ENCODE measurements at regions not wholly inside any gene's neighbourhood (a gene's known extent, or its start where the extent isn't known, plus 50 kb on each side); places are given as distances from the start of the nearest gene placed in this dataset.

DNA sequence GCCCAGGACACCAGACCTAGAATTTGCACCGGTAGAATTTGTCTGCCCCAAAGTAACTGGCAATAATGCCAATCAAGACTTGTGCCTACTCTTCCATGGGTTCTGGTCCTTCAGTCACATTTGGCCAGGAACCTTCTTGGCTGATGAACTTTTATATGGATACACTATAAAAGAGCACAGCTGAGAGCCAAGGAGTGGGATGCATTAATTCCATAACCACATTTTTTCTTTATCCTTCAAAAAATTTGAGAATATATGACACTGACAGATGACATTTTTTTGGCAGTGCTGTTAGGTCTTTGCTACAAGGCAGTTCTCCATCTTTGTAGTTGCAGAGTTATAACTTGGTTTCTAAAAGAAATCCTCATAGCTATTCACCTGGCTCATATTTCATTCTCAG lies 129.2 kb upstream of the HDAC9 start:
- TF ChIP-seq MXI1 (IDR thresholded peaks at IDR 0.05; ENCODE audit: borderline replicate concordance, low read depth, low read length), result no peak
- TF ChIP-seq, protein P1, sequence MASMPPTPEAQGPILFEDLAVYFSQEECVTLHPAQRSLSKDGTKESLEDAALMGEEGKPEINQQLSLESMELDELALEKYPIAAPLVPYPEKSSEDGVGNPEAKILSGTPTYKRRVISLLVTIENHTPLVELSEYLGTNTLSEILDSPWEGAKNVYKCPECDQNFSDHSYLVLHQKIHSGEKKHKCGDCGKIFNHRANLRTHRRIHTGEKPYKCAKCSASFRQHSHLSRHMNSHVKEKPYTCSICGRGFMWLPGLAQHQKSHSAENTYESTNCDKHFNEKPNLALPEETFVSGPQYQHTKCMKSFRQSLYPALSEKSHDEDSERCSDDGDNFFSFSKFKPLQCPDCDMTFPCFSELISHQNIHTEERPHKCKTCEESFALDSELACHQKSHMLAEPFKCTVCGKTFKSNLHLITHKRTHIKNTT (CRISPR knock-in tag; IDR thresholded peaks at IDR 0.05), result no peak
- TF ChIP-seq, protein P2, sequence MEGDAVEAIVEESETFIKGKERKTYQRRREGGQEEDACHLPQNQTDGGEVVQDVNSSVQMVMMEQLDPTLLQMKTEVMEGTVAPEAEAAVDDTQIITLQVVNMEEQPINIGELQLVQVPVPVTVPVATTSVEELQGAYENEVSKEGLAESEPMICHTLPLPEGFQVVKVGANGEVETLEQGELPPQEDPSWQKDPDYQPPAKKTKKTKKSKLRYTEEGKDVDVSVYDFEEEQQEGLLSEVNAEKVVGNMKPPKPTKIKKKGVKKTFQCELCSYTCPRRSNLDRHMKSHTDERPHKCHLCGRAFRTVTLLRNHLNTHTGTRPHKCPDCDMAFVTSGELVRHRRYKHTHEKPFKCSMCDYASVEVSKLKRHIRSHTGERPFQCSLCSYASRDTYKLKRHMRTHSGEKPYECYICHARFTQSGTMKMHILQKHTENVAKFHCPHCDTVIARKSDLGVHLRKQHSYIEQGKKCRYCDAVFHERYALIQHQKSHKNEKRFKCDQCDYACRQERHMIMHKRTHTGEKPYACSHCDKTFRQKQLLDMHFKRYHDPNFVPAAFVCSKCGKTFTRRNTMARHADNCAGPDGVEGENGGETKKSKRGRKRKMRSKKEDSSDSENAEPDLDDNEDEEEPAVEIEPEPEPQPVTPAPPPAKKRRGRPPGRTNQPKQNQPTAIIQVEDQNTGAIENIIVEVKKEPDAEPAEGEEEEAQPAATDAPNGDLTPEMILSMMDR (CRISPR knock-in tag; IDR thresholded peaks at IDR 0.05), result no peak
